Keratinocyte (primary cell): ENCODE measurements at regions not wholly inside any gene's neighbourhood (a gene's known extent, or its start where the extent isn't known, plus 50 kb on each side); places are given as distances from the start of the nearest gene placed in this dataset.

Experiments
- CTCF ChIP-seq, 3 experiments: IDR thresholded peaks in 1 of 3; conservative IDR thresholded peaks in 1 of 3; optimal IDR thresholded peaks in 1 of 3; 2 replicates in 2 of 3; 3 replicates in 1 of 3; pipeline versions ENCODE3 to v1.5.1; 2011; ENCODE audit warnings: low read length in 3 of 3, mild to moderate bottlenecking in 3 of 3, moderate library complexity in 2 of 3, control low read depth in 1 of 3, inconsistent platforms in 1 of 3; ENCODE audit not compliant: insufficient read depth in 2 of 3; ENCODE audit errors: extremely low read depth in 1 of 3
- EZH2 ChIP-seq: IDR thresholded peaks from one replicate; pipeline ENCODE4 v1.6.1; 2012; ENCODE audit warnings: inconsistent platforms, mild to moderate bottlenecking, low read length, moderate library complexity

GRCh38 chr1:240714568-240715292, 102.8 kb upstream of the GREM2 start:
- no peak for TF ChIP-seq CTCF (optimal IDR thresholded peaks at IDR 0.05 in 1 of 3, IDR thresholded peaks at IDR 0.05 in 1 of 3, conservative IDR thresholded peaks at IDR 0.05 in 1 of 3; ENCODE audit: extremely low read depth in 1 of 3, insufficient read depth in 2 of 3, low read length in 3 of 3)
- TF ChIP-seq EZH2, result no peak
